ENCODE measurements at regions not wholly inside any gene's neighbourhood (a gene's known extent, or its start where the extent isn't known, plus 50 kb on each side); places are given as distances from the start of the nearest gene placed in this dataset.

DNA sequence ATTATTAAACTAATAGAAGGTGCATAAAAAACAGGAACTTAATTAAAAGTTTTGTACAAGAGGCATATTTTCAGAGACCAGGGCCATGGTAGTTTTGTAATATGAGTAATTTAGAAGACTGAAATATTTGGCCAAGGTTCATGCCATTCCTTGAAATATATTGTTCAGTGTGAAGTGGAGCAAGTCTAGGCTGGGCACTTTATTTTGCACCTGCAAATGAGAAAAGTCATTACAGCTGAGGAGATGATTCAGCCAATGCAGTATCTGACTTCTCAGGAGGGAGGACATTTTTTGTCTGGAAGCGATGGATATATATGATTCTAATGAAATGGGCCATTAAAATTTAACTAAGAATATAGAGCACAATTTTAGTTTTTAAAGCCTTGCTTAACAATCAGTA is 754.0 kb upstream of the ADAMTS16 start:
- TF ChIP-seq, protein P1, sequence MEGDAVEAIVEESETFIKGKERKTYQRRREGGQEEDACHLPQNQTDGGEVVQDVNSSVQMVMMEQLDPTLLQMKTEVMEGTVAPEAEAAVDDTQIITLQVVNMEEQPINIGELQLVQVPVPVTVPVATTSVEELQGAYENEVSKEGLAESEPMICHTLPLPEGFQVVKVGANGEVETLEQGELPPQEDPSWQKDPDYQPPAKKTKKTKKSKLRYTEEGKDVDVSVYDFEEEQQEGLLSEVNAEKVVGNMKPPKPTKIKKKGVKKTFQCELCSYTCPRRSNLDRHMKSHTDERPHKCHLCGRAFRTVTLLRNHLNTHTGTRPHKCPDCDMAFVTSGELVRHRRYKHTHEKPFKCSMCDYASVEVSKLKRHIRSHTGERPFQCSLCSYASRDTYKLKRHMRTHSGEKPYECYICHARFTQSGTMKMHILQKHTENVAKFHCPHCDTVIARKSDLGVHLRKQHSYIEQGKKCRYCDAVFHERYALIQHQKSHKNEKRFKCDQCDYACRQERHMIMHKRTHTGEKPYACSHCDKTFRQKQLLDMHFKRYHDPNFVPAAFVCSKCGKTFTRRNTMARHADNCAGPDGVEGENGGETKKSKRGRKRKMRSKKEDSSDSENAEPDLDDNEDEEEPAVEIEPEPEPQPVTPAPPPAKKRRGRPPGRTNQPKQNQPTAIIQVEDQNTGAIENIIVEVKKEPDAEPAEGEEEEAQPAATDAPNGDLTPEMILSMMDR (IDR thresholded peaks at IDR 0.05) = no peak
- no peak for TF ChIP-seq EP300 (IDR thresholded peaks at IDR 0.05)
